HCT116 (cell line): ENCODE measurements at regions not wholly inside any gene's neighbourhood (a gene's known extent, or its start where the extent isn't known, plus 50 kb on each side); places are given as distances from the start of the nearest gene placed in this dataset.

ENCODE experiments used
- EZH2 ChIP-seq: fragments of 200-600 bp; sonication (generic); IDR thresholded peaks from 2 replicates; pipeline ENCODE4 v1.6.1; 2017; ENCODE audit warnings: antibody characterized with exemption, mixed run types
- FOSL1 ChIP-seq: IDR thresholded peaks from 2 replicates; pipeline ENCODE4 v1.6.1; 2012; ENCODE audit warnings: low read depth
- POLR2A ChIP-seq: IDR thresholded peaks from 2 replicates; pipeline ENCODE4 v1.7.0; 2011; ENCODE audit warnings: borderline replicate concordance; ENCODE audit not compliant: insufficient read depth, insufficient read length; ENCODE audit errors: extremely low read depth
- SP1 ChIP-seq: IDR thresholded peaks from 2 replicates; pipeline ENCODE4 v1.6.1; 2012; ENCODE audit warnings: low read depth
- SRF ChIP-seq: IDR thresholded peaks from 2 replicates; pipeline ENCODE4 v1.6.1; 2012; ENCODE audit warnings: low read depth
- TF ChIP-seq, protein P1 (sequence below), 3 experiments: fragments of 200-600 bp in 1 of 3; sonication (generic) in 1 of 3; IDR thresholded peaks in 2 of 3; conservative IDR thresholded peaks in 1 of 3; 2 replicates each; pipeline ENCODE4 v1.5.1; 2012 to 2017; ENCODE audit warnings: low read depth in 2 of 3, low read length in 2 of 3, antibody characterized with exemption in 1 of 3, borderline replicate concordance in 1 of 3, control low read depth in 1 of 3, mild to moderate bottlenecking in 1 of 3, mixed read lengths in 1 of 3, mixed run types in 1 of 3, moderate library complexity in 1 of 3; ENCODE audit not compliant: insufficient read depth in 1 of 3

GRCh38 chr3:189555558-189555881 is 75.7 kb upstream of the TP63 start:
- TF ChIP-seq, protein P1, sequence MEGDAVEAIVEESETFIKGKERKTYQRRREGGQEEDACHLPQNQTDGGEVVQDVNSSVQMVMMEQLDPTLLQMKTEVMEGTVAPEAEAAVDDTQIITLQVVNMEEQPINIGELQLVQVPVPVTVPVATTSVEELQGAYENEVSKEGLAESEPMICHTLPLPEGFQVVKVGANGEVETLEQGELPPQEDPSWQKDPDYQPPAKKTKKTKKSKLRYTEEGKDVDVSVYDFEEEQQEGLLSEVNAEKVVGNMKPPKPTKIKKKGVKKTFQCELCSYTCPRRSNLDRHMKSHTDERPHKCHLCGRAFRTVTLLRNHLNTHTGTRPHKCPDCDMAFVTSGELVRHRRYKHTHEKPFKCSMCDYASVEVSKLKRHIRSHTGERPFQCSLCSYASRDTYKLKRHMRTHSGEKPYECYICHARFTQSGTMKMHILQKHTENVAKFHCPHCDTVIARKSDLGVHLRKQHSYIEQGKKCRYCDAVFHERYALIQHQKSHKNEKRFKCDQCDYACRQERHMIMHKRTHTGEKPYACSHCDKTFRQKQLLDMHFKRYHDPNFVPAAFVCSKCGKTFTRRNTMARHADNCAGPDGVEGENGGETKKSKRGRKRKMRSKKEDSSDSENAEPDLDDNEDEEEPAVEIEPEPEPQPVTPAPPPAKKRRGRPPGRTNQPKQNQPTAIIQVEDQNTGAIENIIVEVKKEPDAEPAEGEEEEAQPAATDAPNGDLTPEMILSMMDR (IDR thresholded peaks at IDR 0.05 in 2 of 3, conservative IDR thresholded peaks at IDR 0.05 in 1 of 3; ENCODE audit: borderline replicate concordance in 1 of 3, insufficient read depth in 1 of 3, low read depth in 2 of 3, low read length in 2 of 3): no peak
- no peak for TF ChIP-seq SRF
- TF ChIP-seq FOSL1: no peak
- no peak for TF ChIP-seq POLR2A
- no peak for TF ChIP-seq EZH2
- no peak for TF ChIP-seq SP1
